ENCODE measurements at regions not wholly inside any gene's neighbourhood (a gene's known extent, or its start where the extent isn't known, plus 50 kb on each side); places are given as distances from the start of the nearest gene placed in this dataset.

DNA sequence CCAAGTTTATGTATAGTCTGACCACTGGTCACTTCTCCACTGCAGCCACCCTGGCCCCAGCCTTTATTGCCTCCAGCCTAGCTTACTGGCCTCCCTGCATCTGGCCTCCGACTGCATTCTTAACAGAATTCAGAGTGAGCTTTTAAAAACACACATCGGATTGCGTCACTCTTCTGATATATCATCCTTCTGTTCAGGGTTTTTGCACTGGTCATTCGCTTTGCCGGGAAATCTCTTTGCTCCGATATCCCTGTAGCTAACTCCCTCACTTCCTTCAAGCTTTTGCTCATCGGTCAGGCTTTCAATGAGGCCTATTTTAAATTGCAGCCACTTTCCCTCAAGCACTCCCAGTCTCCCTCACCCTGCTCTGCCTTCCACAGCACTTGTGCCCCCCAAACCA lies 101.6 kb upstream of the DLX2 start:
- DNase-seq (ENCODE audit: low spot score): no peak

DNA sequence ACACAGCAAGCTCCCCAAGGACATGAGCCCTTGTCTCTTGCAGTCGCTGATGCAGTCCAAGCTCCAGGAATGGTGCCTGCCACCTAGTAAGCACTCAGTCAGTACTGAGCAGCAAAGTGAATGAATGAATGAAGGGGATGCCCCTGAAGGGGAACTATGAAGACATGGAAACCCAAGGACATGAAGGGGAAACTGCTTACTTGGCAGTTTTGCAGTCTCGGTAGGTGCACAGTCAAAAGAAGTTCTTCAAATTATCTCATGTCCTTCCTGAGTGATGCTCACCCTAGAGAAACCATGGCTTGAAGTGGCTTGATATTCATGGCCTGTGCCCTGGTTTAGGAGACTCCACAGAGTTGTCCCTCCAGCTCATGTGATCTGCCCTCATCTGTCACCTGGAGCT lies 102.1 kb upstream of the DLX2 start:
- DNase-seq (ENCODE audit: low spot score): no peak

DNA sequence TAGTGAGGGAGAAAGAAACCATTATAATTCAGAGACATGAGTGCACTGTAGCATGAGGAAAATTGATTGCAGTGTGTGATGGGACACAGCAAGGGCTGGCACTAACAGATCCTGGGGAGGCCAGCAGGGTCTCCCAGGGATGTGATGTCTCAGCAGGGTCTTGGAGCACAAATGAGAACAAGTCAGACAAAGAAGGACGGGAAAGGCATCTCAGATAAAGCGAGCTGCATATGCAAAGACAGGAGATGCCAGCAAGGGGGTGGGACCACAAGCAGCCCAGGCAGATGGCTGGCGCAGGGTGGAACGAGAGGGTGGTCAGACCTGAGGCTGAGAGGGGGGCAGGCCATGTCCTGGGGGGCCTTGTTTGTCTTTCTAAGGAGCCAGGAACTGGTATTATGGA lies 102.6 kb upstream of the DLX2 start:
- DNase-seq (ENCODE audit: low spot score): no peak

DNA sequence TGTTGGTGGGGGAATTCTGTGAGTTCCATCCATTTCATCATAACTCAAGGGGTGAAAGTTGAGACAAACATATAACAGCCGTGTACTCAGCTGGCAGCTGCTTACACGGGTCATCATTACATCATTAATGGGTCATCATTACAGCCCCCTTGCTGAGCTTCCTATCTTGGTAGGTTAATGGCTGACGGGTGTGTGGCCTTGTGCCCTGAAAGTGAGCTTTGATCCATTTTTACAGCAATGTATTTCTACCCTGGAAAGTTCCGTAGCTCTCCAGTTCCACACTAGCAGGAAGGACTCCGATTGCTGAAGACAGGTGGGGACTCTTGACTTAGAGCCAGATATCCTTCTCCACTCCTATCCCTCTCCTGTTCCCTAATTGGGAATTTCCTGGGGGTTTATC lies 105.2 kb upstream of the DLX2 start:
- no peak for DNase-seq (ENCODE audit: low spot score)

DNA sequence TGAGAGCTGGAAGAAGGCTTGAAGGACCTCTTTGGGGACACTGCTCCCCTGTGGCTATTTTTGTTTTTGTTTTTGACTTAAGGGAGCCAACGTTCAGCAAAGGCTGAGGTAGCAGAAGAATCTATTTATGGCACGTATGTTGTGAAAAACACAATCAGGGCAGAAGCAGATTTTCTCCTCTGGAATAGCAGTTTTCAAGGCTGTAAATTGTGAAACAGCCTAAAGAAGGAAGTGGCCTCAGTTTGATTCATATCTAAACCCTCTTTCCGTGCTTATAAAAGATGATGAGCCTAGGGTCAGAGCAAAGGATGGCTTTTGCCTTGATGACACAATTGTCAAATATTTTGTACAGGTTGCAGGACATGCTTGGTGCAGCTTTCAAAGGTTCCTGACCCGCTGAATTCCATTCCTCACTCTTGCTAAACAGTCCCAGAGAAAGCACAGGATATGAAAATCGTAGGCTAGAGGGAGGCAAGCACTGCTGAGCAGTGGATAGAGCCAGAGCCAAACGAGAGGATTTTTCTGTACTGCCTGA lies 106.2 kb upstream of the DLX2 start:
- peak; percentile 49 for DNase-seq (ENCODE audit: low spot score)

DNA sequence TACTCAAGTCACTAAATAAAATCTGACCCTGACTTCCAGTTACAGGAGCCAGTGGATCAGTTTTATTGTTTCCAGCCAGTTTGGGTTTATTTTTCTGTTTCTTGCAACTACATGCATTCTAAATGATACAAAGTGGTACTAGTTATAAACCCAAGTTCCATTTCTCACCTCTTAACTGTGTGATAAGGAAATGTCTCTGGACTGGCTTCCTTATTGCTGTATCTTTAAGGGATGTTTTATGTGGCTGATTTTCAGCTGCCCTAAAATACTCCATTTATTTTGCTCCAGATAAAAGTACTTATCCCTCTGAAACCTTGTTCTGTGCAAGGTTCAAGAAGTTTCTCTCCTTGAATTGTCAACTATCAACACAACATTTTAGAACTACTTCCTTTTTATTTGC lies 107.9 kb upstream of the DLX2 start:
- no peak for DNase-seq (ENCODE audit: low spot score)

DNA sequence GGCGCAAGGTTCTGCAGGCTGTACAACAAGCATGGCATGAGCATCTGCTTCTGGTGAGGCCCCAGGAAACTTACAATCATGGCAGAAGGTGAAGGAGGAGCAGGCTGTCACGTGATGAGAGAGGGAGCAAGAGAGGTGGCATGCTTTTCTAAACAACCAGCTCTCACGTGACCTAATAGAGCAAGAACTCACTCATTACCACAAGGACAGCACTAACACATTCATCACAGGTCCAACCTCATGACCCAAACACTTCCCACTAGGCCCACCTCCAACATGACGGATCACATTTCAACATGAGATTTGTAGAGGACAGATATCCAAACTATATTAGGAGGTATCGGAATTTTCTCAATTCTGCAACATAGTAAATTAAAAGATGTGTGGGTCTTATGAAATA lies 108.8 kb upstream of the DLX2 start:
- DNase-seq (ENCODE audit: low spot score): no peak

DNA sequence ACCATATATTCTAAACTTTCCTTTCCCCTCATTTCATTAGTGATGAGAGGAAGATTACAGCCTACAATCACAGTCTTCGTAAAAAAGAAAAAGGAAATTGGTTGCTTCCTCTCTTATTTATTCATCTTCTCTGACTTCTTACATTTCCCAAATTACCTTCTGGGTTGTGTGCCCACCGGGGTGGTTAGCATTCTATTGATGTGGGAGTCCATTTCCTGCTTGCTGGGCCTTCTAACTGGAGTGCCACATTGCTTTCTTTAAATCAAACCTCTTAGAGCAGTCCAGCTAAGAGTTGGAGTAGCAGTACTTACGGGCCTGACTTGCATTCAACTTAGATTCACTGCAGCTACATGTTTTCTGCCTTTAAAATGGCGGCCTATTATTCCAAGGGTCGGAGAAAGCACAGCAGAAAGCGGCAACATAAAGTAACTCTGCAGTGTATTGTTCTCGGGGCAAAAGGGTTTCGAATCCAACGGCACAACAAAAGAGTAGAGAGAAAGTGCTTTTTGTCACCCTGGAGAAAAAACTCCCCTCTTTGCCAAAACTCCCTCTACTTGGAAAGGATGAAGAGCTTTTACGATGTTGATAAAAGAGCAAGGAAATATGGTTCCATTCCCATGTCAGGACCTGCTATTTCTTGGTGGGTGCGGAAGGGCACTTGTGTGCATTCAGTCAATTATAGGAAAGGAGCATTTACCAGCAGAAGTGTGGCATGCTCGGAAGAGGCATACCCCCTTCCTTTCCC lies 110.6 kb upstream of the DLX2 start:
- DNase-seq (ENCODE audit: low spot score): no peak

DNA sequence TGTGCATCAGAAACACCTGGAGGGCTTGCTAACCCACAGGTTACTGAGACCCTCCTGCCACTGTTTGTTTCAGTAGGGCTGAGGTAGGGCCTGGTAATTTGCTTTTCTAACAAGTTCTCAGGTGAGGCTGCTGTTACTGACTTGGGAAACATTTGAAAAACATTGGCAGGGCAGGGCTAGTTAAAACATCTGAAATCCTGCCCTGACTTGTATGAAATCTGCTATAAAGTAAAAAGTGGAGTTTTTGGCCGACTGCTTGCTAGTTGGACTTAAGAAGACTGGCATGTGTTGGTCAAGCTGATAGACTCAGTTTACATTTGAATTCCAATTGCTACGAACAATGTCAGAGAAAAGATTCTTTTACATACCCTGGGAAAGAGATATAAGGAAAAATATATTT lies 111.6 kb upstream of the DLX2 start:
- DNase-seq (ENCODE audit: low spot score): no peak

DNA sequence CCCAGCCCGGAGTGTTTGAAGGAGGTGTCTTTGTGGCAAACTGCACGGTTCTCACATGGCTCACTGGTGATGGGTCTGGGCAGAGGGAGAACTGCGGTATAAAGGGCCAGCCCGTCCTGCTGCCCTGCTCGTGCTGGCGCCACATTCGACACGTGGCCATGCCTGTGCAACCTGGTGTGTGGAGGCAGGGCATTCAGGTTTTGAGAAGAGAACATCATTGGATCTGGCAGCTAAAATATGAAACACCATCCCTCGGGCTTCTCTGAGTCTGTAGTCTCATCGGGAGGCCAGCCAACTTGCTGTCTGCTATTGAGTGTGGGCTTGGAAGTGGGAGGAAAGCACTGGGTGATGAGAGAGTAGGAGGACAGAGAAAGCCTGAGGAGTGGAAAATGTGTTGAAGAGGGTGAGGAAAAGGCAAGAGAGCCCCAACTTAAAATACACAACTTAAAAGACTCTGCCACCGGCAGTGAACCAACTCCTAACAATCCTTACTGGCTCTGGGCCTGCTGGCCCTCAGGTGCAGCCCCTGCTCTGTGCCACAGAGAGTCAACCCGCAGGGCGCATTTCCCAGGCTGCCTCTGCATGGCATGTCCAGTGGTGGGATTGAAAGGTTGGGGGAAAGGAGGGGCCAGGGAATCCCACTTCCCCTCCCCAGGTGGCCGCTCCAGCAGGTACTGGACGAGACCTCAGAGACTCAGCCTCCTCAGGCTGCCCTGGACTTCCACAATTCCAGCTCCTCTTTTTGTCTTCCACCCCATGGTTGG lies 112.7 kb upstream of the DLX2 start:
- no peak for DNase-seq (ENCODE audit: low spot score)

DNA sequence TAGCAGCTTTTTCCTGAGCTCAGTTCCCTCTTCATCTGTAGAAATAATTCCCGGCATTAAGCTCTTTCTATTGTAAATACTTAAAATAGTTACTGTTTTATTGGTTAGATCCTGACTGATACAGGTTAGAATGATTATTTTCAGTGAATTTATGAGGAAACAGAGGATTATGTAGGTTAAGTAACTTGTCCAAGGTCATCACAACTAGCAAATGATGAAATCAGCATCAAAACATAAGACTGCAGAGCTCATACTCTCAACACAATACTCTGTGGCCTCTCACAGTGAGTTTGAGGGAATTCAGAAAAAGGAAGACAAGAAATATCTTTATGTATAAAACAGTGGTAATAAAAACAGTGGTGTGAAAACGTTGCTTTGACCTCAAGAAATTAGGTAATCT lies 113.2 kb upstream of the DLX2 start:
- no peak for DNase-seq (ENCODE audit: low spot score)

DNA sequence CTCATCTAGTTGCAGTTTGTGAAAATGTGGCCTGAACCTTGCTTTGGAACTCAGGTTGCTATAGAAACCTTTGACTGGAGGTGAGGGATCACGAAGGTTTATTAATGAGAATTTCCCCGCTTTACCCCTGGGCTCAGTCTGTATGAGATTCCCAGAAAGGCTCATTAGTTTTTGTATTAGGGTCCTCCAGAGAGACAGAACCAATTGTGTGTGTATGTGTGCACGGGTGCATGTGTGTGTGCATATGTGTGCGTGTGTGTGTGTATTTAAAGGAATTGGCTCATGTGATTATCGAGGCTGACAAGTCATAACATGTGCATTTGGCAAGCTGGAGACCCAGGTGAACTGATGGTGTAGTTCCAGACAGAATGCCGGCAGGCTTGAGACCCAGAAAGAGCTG lies 113.8 kb upstream of the DLX2 start:
- DNase-seq (ENCODE audit: low spot score): no peak

DNA sequence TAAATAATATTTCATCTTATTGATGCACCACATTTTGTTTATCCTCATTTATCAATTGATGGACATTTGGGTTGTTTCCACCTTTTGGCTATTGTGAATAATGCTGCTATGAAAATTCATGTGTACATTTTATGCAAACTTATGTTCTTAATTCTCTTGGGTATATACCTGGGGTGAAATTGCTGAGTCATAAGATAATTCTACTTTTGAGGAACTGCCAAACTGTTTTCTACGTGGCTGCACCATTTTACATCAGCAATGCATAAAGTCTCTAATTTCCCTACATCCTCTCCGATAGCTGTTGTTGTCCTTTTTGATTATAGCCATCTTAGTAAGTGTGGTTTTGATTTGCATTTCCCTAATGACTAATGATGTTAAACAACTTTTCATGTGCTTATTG lies 116.5 kb upstream of the DLX2 start:
- no peak for DNase-seq (ENCODE audit: low spot score)

DNA sequence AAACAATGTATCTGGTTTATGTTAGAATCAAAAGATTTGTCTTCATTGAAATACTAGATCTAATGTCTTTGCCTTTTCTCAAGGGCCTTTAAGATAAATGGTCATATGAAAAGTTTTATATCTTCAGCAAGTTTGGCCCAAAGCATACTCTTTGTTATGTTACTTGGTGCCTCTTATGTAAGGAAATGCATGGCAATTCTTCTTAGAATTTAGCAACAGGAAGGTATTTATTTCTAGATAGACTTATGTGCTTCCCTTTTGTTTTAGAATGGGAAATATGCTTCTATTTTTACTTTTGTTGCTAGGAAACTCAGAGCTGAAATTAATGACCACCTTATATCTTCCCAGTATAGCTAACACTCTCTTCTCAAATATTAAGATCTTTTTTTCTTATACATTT lies 117.4 kb upstream of the DLX2 start:
- no peak for DNase-seq (ENCODE audit: low spot score)

DNA sequence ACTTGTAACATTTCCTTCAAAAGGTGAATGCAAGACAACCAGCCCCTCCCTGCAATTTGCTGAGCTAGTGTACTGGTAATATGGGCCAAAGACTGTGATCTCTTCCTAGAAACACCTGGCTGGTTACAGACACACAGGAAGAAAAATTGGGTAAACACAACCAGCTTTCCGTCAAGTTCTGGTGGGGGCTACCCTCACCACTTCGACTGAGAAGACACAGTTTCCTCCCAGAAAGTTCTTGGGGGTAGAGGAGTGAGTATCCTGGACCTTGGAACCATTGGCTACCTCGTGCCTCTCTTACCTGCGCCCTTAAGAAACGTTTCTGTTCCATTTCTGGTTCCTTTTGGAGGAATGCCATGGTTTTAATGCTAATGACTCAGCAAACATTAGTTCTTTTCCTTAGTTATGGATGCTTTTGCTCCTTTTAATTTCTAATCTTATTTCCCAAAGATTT lies 120.9 kb upstream of the DLX2 start:
- no peak for DNase-seq (ENCODE audit: low spot score)

DNA sequence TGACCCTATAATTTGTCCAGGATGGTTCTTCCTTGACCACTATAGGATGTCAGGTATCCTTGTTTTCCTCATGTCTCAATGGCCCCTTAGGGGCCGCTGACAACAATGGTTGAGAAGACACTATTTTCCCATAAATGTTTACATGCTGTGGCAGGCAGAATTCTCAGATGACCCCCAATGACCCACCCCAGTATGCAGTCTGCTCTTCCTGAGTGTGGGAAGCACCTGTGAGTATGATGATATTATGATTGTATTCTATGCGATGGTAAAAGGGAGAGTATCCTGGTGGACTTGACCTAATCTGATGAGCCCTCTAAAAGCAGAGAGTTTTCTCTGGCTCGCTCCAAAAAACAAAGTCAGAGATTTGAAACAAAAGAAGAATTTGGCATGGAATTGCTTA lies 123.1 kb upstream of the DLX2 start:
- no peak for DNase-seq (ENCODE audit: low spot score)

DNA sequence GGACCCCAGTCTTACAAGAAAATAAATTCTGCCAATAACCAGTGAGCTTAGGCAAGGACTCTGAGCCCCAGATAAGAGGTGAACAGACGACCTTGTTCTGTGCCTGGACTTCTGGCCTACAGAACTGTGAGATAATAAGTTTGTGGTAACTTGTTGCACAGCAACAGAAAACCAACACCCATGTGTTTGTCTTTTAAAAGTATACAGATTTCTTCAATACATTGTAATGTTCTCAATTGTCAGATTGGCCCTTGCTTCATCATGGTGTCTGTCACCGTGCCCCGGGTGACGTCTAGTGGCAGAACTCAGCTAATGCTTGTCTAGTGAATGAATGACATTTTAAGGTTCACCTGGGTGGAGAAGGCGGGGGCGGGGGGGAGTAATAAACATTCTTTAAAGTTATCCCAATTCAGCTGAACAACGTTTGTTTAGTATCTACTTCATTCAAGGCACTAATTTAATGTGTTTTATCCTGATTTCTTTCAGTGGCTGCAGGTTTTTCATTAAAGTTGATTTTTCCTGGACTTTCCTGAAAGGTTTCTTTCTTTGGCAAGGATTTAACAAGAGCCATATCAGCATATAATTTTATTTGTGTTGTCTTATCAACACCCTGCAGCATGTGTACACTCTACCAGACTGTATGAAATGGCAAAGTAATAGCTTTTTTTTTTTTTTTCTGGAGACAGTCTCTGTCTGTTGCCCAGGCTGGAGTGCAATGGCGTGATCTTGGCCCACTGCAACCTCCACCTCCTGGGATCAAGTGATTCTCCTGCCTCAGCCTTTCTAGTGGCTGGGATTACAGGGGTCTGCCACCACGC lies 123.8 kb upstream of the DLX2 start:
- DNase-seq (ENCODE audit: low spot score): no peak

DNA sequence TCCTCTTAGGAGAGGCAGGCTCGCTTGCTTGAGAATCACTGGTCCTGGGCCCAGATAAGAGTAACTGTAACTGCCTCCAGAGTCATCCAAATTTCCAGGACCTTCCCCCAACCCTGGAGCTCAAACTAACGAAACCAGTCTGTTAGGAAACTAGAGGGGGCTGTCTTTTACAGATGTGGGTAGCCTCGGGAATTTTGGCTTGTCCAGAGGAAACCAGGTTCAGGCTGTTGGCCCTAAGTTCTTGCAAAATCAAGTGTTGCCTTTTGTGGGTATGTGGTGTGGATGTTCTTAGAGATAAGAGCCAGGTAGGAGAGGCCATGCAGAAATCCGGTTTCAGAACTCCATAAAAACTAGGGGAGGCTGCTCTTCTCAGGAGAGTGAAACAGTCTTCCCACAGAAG lies 125.0 kb upstream of the DLX2 start:
- DNase-seq (ENCODE audit: low spot score): no peak

DNA sequence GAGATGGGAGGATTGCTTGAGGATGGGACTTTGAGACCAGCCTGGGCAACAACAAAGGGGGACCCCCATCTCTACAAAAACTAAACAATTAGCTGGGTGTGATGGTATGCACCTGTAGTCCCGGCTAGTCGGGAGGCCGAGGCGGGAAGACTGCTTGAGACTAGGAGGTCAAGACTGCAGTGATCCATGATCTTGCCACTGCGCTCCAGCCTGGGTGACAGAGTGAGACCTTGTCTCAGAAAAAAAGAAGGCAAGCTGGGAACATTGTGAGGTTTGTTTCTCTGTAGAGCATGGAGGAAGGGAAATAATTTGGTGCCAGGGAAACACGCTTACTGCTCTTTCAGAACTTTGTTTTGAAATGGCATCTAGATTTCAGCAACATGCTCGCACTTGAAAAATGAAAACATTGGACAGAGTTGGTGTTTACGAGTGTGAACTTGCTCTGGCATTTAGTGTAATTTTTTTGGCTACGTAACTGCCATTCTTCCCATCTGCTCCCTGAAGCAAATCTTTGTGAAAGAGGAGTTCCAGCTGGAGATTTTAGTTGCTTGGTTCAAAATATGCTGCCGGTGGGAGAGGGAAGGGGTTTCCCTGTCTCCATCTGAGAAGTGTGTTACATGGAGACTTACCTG lies 125.6 kb upstream of the DLX2 start:
- DNase-seq (ENCODE audit: low spot score): no peak

DNA sequence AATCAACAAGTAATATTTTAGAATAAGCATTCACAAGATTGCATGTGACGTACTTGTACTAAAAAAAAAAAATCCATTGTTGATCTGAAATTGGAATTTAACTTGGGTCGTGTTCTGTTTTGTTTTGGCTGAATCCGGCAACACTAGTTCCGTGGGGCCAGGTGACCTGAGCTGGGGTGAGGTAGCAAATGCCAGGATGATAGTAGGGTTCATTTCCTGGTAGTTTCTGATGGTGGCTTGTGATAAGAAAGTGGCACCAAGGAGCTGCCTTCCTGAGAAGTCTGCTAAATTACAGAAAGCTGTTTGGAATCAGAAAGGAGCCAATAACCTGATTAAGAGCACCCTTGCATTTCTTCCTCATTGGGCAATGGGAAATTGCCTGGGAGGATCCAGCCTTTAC lies 126.4 kb upstream of the DLX2 start:
- DNase-seq (ENCODE audit: low spot score): no peak

DNA sequence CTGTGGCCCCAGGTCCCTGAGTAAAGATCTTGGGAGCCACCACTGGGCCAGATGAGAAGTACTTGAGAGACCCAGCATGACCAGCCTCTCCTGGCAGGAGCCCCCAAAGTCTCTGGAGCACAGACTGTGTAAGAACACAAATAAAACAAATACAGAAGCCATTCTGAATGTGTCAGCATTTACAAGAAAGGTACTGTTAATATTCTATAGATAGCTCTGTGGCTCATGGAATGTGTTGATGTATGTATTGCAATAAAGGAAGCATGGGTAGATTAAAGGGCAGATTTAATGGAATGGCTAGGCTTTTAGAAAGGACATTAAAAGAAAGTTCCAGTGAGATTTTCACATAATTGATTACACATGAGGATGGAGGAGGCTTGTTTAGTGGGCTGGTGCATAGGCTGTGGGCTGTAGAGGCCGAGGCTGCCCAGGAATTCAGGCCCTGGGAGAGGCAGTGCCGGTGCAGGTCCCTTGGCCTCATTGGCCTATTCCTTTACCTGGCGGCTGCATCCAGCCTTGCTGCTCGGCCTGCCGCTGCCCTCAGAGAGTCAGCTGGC lies 127.7 kb upstream of the DLX2 start:
- DNase-seq (ENCODE audit: low spot score): no peak

DNA sequence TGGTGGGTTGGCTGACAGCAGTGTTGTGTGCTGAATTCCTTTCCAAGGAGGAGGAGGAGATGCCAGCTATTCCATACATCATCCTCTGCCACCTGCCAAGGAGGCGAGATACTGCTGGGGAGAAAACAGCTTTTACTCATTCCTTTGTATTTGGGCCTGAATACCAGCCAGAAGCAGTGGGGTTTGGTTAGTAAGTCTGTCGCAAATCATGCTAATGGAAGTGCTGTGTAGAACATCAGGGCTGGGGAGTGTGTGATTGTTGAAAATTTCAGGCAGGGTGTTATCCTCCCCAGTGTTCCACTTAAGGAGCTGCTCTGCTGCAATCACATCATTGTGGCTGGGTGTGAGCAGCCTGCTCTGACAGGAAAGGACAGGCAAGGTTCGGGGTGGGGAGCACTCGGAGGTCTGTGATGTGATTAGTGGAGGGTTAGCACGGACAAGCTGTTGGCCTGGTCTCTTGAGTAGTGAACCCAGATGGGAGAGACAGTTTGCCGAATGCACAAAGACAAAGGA lies 128.2 kb upstream of the DLX2 start:
- DNase-seq (ENCODE audit: low spot score): no peak
